Neural crest cell (in vitro differentiated cells): ENCODE measurements at regions not wholly inside any gene's neighbourhood (a gene's known extent, or its start where the extent isn't known, plus 50 kb on each side); places are given as distances from the start of the nearest gene placed in this dataset.

Source experiments
- DNase-seq: peaks from one replicate; pipeline ENCODE4 v3.0.0; 2021; ENCODE audit warnings: low read depth, mixed read lengths, low spot score
- H3K27ac Mint-ChIP-seq: one replicate; pipeline ENCODE4 v1.8.0; 2021; ENCODE audit warnings: mild to moderate bottlenecking, mixed read lengths; ENCODE audit not compliant: unreplicated experiment
- H3K27me3 Mint-ChIP-seq: 2 replicates; pipeline ENCODE4 v1.8.0; 2021; ENCODE audit warnings: low read depth, mild to moderate bottlenecking, mixed read lengths
- H3K36me3 Mint-ChIP-seq: 2 replicates; pipeline ENCODE4 v1.8.0; 2021; ENCODE audit warnings: low read depth, mild to moderate bottlenecking, mixed read lengths
- H3K4me1 Mint-ChIP-seq: 2 replicates; pipeline ENCODE4 v1.8.0; 2021; ENCODE audit warnings: mixed read lengths
- H3K4me3 Mint-ChIP-seq: one replicate; pipeline ENCODE4 v1.8.0; 2021; ENCODE audit warnings: mild to moderate bottlenecking, mixed read lengths
- H3K9me3 Mint-ChIP-seq: 2 replicates; pipeline ENCODE4 v1.8.0; 2021; ENCODE audit warnings: mixed read lengths
- CTCF ChIP-seq: fragments of 200-600 bp; sonication (generic); conservative IDR thresholded peaks from 2 replicates; pipeline ENCODE4 v1.5.0; 2021; ENCODE audit warnings: antibody characterized with exemption, mild to moderate bottlenecking

- no peaks in the 10 kb centered on the region for H3K27me3 Mint-ChIP-seq
- no peaks in the 10 kb centered on the region for H3K36me3 Mint-ChIP-seq
- no peak overlapping the region for H3K27ac Mint-ChIP-seq
- TF ChIP-seq CTCF = no peak
- H3K9me3 Mint-ChIP-seq = no peaks in the 10 kb centered on the region
- DNase-seq = no peak
- H3K4me1 Mint-ChIP-seq = no peaks in the 10 kb centered on the region
- H3K4me3 Mint-ChIP-seq = no peak overlapping the region
These were observed 127.3 kb downstream of the TENT5A start for GRCh38 chr6:81625216-81625615.

GRCh38 chr6:81624453-81624852, 128.0 kb downstream of the TENT5A start:
- H3K36me3 Mint-ChIP-seq = no peaks in the 10 kb centered on the region
- no peak for TF ChIP-seq CTCF
- no peak for DNase-seq
- H3K27ac Mint-ChIP-seq = no peak overlapping the region
- no peaks in the 10 kb centered on the region for H3K27me3 Mint-ChIP-seq
- no peaks in the 10 kb centered on the region for H3K4me1 Mint-ChIP-seq
- H3K9me3 Mint-ChIP-seq = no peaks in the 10 kb centered on the region
- H3K4me3 Mint-ChIP-seq = no peak overlapping the region

GRCh38 chr6:81623106-81623759, 129.2 kb downstream of the TENT5A start:
- no peak for DNase-seq
- H3K27me3 Mint-ChIP-seq = no peaks in the 10 kb centered on the region
- H3K4me3 Mint-ChIP-seq = no peak overlapping the region
- no peaks in the 10 kb centered on the region for H3K4me1 Mint-ChIP-seq
- H3K27ac Mint-ChIP-seq = no peak overlapping the region
- no peak for TF ChIP-seq CTCF
- no peaks in the 10 kb centered on the region for H3K36me3 Mint-ChIP-seq
- H3K9me3 Mint-ChIP-seq = no peaks in the 10 kb centered on the region

GRCh38 chr6:81621816-81622395, 130.6 kb downstream of the TENT5A start:
- no peak for TF ChIP-seq CTCF

GRCh38 chr6:81614292-81614691, 138.2 kb downstream of the TENT5A start:
- no peak for DNase-seq
- Mint-ChIP-seq H3K36me3 (no peaks in the 10 kb centered on the region), H3K27me3 (no peaks in the 10 kb centered on the region), H3K27ac (no peak overlapping the region), H3K4me3 (no peak overlapping the region), H3K9me3 (no peaks in the 10 kb centered on the region), H3K4me1 (peaks cover 4% of the 10 kb centered on the region)
- TF ChIP-seq CTCF = no peak

More at GRCh38 chr6:81621816-81622395, 130.6 kb downstream of the TENT5A start:
- no peaks in the 10 kb centered on the region for H3K4me1 Mint-ChIP-seq
- H3K27ac Mint-ChIP-seq = no peak overlapping the region
- no peak overlapping the region for H3K4me3 Mint-ChIP-seq
- no peaks in the 10 kb centered on the region for H3K9me3 Mint-ChIP-seq
- H3K27me3 Mint-ChIP-seq = no peaks in the 10 kb centered on the region
- DNase-seq = no peak
- H3K36me3 Mint-ChIP-seq = no peaks in the 10 kb centered on the region
